RWPE2 (cell line): ENCODE measurements at regions not wholly inside any gene's neighbourhood (a gene's known extent, or its start where the extent isn't known, plus 50 kb on each side); places are given as distances from the start of the nearest gene placed in this dataset.

Source experiments
- ATAC-seq: fragments of 200-7000 bp; cut with Tn5 transposase; 3 replicates; pipeline ENCODE4 v1.9.1; 2021; ENCODE audit warnings: low read depth
- DNase-seq: peaks from one replicate; pipeline ENCODE4 v3.0.0-alpha.2; 2020; ENCODE audit warnings: low spot score
- H3K27ac ChIP-seq: fragments of 450-650 bp; 2 replicates; pipeline ENCODE4 v1.5.1; 2017; ENCODE audit warnings: mild to moderate bottlenecking; ENCODE audit not compliant: poor library complexity, severe bottlenecking
- H3K27me3 ChIP-seq: fragments of 250-450 bp; sonication (Bioruptor Pico); 2 replicates; pipeline ENCODE4 v1.5.1; 2021; ENCODE audit warnings: mild to moderate bottlenecking, moderate library complexity; ENCODE audit not compliant: insufficient read depth, poor library complexity, severe bottlenecking
- H3K36me3 ChIP-seq: fragments of 250-450 bp; sonication (Bioruptor Pico); 2 replicates; pipeline ENCODE4 v1.5.1; 2020; ENCODE audit warnings: low read depth, mild to moderate bottlenecking, moderate library complexity
- H3K4me1 ChIP-seq: fragments of 250-450 bp; sonication (Bioruptor Pico); 2 replicates; pipeline ENCODE4 v1.5.1; 2021; ENCODE audit warnings: mild to moderate bottlenecking, moderate library complexity; ENCODE audit not compliant: insufficient read depth, poor library complexity, severe bottlenecking
- H3K4me3 ChIP-seq: fragments of 250-450 bp; sonication (Bioruptor Pico); 2 replicates; pipeline ENCODE4 v1.5.1; 2021; ENCODE audit warnings: mild to moderate bottlenecking, moderate library complexity; ENCODE audit not compliant: severe bottlenecking
- H3K9me3 ChIP-seq: fragments of 250-450 bp; sonication (Bioruptor Pico); 2 replicates; pipeline ENCODE4 v1.5.1; 2021; ENCODE audit warnings: mild to moderate bottlenecking, moderate library complexity; ENCODE audit not compliant: severe bottlenecking
- CTCF ChIP-seq: fragments of 450-650 bp; IDR thresholded peaks from one replicate; pipeline ENCODE4 v1.5.1; 2017; ENCODE audit warnings: mild to moderate bottlenecking, moderate library complexity; ENCODE audit not compliant: poor library complexity, severe bottlenecking

- no peaks in the 10 kb centered on the region for H3K27me3 ChIP-seq
- no peak overlapping the region for H3K27ac ChIP-seq
- no peaks in the 10 kb centered on the region for H3K36me3 ChIP-seq
- H3K4me1 ChIP-seq, result no peaks in the 10 kb centered on the region
- no peak overlapping the region for H3K4me3 ChIP-seq
- no peak for TF ChIP-seq CTCF
- no peak for ATAC-seq
- no peaks in the 10 kb centered on the region for H3K9me3 ChIP-seq
- no peak for DNase-seq
Measured at GRCh38 chr3:21876782-21877181, 125.8 kb upstream of the ZNF385D start.

GRCh38 chr3:21877214-21877754, 126.3 kb upstream of the ZNF385D start:
- Histone ChIP-seq H3K4me3 (no peak overlapping the region), H3K27me3 (no peaks in the 10 kb centered on the region), H3K36me3 (no peaks in the 10 kb centered on the region), H3K9me3 (no peaks in the 10 kb centered on the region), H3K27ac (no peak overlapping the region), H3K4me1 (no peaks in the 10 kb centered on the region)
- TF ChIP-seq CTCF, result no peak
- ATAC-seq (no peak), DNase-seq (no peak)

GRCh38 chr3:21879184-21879886, 128.3 kb upstream of the ZNF385D start:
- DNase-seq, result no peak
- H3K27ac ChIP-seq, result no peak overlapping the region
- no peak overlapping the region for H3K4me3 ChIP-seq
- ATAC-seq, result no peak
- H3K9me3 ChIP-seq, result no peaks in the 10 kb centered on the region
- H3K4me1 ChIP-seq, result no peaks in the 10 kb centered on the region
- H3K36me3 ChIP-seq, result no peaks in the 10 kb centered on the region
- no peak for TF ChIP-seq CTCF
- no peaks in the 10 kb centered on the region for H3K27me3 ChIP-seq

- H3K9me3 ChIP-seq, result no peaks in the 10 kb centered on the region
- no peaks in the 10 kb centered on the region for H3K4me1 ChIP-seq
- no peak overlapping the region for H3K27ac ChIP-seq
- no peak for ATAC-seq
- H3K4me3 ChIP-seq, result no peak overlapping the region
- H3K36me3 ChIP-seq, result no peaks in the 10 kb centered on the region
- H3K27me3 ChIP-seq, result no peaks in the 10 kb centered on the region
- no peak for DNase-seq
- TF ChIP-seq CTCF, result no peak
Measured at GRCh38 chr3:21888656-21889055, 137.6 kb upstream of the ZNF385D start.

GRCh38 chr3:21889166-21889565, 138.2 kb upstream of the ZNF385D start:
- DNase-seq, result no peak
- no peak overlapping the region for H3K27ac ChIP-seq
- no peak for TF ChIP-seq CTCF

More at GRCh38 chr3:21889166-21889565, 138.2 kb upstream of the ZNF385D start:
- H3K4me3 ChIP-seq, result no peak overlapping the region
- ATAC-seq, result no peak
- no peaks in the 10 kb centered on the region for H3K27me3 ChIP-seq
- no peaks in the 10 kb centered on the region for H3K4me1 ChIP-seq
- no peaks in the 10 kb centered on the region for H3K9me3 ChIP-seq
- H3K36me3 ChIP-seq, result no peaks in the 10 kb centered on the region
